GM19035 (cell line): ENCODE measurements at regions not wholly inside any gene's neighbourhood (a gene's known extent, or its start where the extent isn't known, plus 50 kb on each side); places are given as distances from the start of the nearest gene placed in this dataset.

Experiments
- ATAC-seq: cut with Tn5 transposase; IDR thresholded peaks from one replicate; pipeline ENCODE4 v1.9.1; 2021; ENCODE audit not compliant: unreplicated experiment

DNA sequence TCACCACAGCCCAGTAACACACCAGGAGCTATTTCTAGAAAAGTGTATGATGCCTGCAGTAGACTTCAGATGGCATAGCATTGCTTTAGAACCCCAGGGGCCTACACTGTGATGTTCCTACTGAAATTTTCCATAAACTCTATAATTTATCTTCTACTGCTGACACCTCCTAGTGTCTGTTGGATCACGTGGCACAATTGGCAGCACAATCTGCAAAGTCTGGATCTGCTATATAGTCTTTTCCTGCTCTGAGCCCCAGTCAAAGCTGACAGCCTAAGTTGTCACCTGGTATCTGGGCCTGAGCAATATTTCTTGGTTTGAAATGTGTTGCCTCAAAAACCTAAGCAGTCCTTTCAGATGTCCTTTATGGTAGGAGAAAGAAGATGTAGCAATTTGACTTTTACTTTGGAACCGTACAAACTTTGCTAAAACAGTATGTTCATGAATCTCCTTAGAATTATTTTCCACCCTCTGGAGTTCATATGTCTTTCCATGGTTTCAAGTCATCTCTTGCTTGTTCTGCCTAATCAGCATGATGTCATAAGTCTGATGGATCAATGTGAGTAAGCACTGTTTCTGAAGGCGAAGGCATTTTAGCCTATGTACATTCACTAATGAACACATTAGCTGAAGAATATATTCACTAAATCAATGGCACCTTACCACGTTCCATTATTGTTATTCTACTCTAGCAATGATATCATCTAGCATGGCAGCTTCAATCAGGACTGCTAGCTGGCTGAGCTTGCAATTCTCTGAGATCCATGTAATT lies 536.5 kb upstream of the NBEA start:
- ATAC-seq: no peak

GRCh38 chr13:34408640-34409039 lies 533.4 kb upstream of the NBEA start:
- ATAC-seq: no peak

DNA sequence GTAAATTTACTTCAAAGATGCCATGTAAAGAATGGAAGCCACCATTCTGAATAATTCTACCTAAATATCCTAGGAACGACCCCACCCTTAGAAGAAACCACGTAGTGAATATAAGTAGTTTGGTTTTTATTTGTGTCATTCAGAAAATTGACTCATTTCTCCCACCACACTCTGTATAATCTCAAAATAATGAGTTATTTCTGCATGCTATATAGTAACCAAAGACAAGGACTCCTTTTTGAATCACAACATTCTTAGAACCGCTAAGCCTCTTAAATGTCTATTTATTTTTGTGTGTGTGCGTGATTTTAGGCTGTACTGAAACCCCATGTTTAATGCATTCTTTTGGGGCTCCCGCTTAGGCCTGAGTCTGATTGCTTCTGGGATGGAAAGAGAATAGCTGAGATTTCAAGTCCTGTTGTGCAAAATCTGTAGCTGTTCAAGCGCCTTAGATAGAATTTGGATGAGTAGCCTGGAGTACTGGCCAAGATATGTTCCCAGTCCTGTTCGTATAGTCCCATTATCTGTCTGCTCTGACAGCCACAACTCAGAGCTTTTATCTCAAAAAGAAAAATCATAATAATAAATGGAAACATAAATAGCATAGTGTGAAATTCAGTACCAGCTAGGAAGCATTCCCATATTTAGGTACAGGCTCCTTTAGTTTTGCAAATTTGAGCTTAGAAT lies 532.4 kb upstream of the NBEA start:
- no peak for ATAC-seq

DNA sequence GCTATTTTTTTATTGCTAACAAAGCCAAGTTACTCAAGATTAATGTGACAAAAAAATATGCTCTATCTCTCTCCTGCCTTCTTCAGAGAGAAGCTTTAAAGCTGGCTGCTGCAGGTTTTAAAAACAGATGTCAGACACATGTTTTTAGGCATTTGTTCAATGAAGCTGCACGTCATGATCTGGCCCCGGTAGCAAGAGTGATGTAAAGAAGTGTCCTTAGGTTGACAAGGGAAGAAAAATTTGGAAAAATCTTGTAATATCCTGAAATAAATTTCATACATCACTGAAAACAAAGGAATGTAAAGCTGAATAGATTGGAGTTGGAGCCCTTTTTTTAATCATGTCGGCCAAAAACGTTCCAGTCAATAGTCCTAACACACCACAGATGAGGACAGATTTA lies 531.4 kb upstream of the NBEA start:
- no peak for ATAC-seq

DNA sequence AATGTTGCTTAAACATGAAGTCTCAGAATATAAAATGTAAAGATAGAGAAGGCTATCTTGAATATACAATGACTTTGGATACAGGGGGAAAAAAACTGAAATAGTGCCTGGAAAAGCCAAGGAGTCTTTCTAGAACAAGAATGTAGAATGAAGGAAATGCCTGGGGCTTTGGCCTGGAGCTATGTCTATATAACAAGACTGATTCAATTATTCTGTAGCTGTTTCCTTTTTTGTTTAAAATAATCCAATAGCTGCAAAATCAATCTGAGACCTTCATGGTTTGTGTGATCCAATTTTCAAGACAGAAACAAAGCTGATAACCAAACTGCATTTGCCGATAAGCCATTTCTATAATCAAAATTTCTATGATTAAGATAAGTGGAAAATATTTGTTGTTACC lies 530.9 kb upstream of the NBEA start:
- no peak for ATAC-seq

GRCh38 chr13:34411894-34412293 lies 530.2 kb upstream of the NBEA start:
- ATAC-seq: no peak

GRCh38 chr13:34412295-34412694 lies 529.8 kb upstream of the NBEA start:
- ATAC-seq: no peak

GRCh38 chr13:34412817-34413375 lies 529.2 kb upstream of the NBEA start:
- no peak for ATAC-seq

GRCh38 chr13:34413538-34414210 lies 528.4 kb upstream of the NBEA start:
- no peak for ATAC-seq

DNA sequence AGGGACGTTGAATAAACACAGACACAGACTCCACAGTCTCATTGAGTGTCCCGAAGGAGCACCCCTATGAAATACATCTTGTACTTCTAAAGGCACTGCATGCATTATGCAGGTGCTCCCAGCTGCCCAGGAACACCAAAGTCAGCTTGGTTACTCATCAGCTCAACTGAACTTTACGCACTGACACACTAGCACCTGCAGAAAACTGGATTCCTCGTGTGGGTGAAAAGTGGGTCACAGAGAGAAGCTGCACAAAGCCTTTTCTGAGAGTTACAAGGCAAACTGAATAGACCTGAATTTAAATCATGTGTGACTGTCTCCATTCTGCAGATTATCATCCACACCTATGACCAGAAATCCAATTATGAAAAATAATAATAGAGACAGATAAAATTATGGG lies 527.5 kb upstream of the NBEA start:
- no peak for ATAC-seq

DNA sequence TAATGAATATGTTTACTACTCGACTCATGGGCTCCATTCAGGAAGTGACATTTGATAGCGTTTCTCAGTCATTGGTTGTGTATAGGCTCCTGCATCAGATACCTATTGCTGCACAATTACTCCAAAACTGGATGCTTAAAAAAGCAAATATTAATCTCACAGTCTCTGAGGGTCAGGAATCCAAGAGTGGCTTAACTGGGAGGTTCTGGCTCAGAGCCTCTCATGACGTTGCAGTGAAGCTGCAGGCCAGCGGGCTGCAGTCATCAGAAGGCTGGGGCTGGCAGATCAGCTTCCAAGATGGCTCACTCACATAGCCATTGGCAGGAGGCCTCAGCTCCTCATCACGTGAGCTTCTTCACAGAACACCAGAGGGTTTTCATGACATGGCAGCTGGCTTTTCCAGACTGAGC lies 525.1 kb upstream of the NBEA start:
- ATAC-seq: no peak

DNA sequence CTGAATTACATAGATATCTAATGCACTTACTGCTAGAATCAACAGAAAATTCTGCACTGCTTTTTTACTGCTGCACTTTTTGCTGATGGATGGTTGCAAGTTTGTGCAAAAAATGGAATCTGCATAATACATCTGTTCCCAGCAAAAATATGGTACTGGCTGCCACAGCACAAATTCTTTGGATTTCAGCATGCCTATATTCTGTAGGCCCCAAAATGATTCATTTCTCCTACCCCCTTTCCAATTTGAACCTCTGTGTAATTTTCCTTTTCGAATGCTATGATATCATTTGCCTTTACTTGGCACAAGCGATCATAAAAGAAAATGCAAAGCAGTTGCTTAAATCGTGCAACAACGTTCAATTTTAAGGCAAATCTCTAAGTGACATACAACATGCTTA lies 524.2 kb upstream of the NBEA start:
- no peak for ATAC-seq

DNA sequence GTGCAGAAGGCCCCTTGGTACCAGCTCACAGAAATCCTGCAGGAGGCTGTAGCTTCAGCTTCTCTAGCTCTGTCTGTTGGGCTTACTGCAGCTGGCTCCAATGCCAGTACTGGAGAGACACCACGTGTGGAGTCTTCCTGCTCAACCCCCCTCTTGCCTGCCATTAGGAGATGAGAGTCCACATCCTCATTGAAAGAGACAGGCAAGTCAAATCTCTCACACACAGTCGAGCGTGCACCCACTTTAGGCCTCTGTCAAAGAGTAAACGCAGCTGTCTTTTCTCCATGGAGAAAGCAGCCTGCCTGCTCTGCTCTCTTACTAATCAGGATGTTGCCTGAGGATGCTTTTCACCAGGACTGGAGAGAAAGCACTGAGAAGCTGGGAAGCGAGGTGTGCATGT lies 523.0 kb upstream of the NBEA start:
- ATAC-seq: no peak

- no peak for ATAC-seq
These were observed 522.3 kb upstream of the NBEA start for GRCh38 chr13:34419755-34420154.

DNA sequence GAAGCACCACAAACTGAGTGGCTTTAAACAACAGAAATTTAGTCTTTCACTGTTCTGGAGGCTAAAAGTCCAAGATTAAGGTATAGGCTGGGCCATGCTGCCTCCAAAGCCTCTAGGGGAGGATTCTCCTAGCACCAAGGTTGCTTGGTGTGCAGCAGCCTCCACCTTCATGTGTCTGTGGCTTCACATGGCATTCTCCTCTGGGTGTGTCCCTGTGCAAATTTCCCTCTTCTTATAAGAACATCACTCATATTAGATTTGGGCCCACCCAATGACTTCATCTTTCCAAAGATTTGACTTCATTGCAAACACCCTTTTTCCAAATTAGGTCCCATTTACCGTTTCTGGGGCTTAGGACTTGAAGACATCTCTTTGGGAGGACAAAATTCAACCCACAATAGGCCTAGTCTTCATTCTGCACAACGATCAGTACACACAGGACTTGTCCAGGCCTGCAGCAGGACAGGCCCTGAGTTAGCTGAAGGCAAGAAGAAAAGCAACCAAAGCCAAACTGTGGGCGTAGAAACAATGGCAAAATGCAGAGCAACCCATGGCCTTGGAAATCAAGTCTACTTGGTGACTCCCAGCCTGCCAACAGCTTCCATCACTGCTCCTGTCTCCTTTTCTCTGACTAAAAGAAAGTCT lies 521.2 kb upstream of the NBEA start:
- no peak for ATAC-seq

DNA sequence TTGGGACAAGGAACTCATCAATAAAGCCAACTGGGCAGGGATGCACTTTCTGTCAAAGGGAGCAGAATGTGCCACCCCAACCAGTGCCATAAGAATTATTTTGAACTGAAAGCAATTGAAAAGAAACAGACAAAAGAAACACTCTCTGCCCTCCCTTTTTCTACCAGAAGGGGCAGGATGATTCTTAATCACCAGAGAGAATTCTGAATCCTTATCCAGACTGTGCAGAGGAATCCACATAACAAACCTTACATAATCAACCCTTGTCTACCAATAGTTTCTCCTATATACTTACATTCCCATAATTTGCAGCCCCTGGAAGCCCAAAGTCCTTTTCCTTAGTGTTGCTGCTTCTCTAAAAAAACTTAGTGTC lies 520.7 kb upstream of the NBEA start:
- ATAC-seq: no peak

- ATAC-seq: no peak
These were observed 520.1 kb upstream of the NBEA start for GRCh38 chr13:34421858-34422475.

GRCh38 chr13:34422956-34423355 lies 519.1 kb upstream of the NBEA start:
- no peak for ATAC-seq

- no peak for ATAC-seq
These were observed 516.6 kb upstream of the NBEA start for GRCh38 chr13:34425327-34425949.

DNA sequence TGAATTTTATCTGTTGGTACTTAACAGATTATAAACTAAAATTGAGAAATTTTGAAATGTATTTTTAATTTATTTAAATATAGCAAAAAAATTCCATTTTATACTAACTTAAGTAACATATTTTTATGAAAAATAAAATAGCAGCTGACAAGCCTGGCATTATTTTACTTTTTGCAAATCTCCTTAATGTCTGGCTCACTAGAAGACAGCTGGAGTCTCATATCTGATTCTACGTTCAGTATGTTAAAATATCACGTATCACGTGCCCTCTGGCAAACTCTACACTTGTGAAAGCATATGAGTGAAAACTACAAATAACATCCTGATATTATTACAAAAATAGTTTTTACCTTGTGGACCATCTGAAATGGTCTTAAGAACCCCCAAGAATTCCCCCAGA lies 513.2 kb upstream of the NBEA start:
- no peak for ATAC-seq

DNA sequence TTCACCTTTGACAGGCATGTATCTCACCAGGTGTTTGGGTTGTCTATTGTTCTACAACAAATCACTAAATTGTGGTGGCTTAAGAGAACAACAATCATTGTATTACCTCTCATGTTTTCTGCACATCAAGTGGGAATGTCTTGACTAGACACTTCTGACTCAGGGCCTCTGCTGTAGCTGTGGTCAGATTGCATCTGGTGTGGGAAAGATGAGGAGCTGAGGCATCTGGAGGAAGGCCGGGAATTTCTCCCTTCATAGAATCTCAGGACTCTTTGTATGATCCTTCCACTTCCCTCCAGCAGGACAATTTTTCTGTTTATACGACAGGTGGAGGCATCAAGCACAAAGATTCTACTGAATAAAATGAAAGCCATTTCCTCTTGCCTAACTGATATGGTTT lies 511.8 kb upstream of the NBEA start:
- ATAC-seq: no peak
